Thyroid gland (tissue), 4 donors: ENCODE measurements at regions not wholly inside any gene's neighbourhood (a gene's known extent, or its start where the extent isn't known, plus 50 kb on each side); places are given as distances from the start of the nearest gene placed in this dataset.

Experiments
- POLR2A ChIP-seq, 2 donors: fragments of 450-650 bp; IDR thresholded peaks; one replicate each; pipeline ENCODE4 v1.6.1; 2017; ENCODE audit warnings: antibody characterized with exemption in 2 of 2, mild to moderate bottlenecking in 2 of 2, moderate library complexity in 1 of 2
- TF ChIP-seq, protein P1 (sequence below), 6 experiments: fragments of 200-600 bp in 3 of 6; fragments of 450-650 bp in 3 of 6; sonication (generic) in 3 of 6; IDR thresholded peaks; one replicate each; pipeline ENCODE4 v1.5.1; 2016 to 2019; ENCODE audit warnings: antibody characterized with exemption in 6 of 6, mild to moderate bottlenecking in 2 of 6, inconsistent platforms in 1 of 6, moderate library complexity in 1 of 6

- TF ChIP-seq, protein P1, sequence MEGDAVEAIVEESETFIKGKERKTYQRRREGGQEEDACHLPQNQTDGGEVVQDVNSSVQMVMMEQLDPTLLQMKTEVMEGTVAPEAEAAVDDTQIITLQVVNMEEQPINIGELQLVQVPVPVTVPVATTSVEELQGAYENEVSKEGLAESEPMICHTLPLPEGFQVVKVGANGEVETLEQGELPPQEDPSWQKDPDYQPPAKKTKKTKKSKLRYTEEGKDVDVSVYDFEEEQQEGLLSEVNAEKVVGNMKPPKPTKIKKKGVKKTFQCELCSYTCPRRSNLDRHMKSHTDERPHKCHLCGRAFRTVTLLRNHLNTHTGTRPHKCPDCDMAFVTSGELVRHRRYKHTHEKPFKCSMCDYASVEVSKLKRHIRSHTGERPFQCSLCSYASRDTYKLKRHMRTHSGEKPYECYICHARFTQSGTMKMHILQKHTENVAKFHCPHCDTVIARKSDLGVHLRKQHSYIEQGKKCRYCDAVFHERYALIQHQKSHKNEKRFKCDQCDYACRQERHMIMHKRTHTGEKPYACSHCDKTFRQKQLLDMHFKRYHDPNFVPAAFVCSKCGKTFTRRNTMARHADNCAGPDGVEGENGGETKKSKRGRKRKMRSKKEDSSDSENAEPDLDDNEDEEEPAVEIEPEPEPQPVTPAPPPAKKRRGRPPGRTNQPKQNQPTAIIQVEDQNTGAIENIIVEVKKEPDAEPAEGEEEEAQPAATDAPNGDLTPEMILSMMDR (IDR thresholded peaks at IDR 0.05) = no peak
- no peak for TF ChIP-seq POLR2A (IDR thresholded peaks at IDR 0.05)
Observed at GRCh38 chr10:36247478-36247877, 605.4 kb upstream of the FZD8 start.
